MCF 10A (cell line): ENCODE measurements at regions not wholly inside any gene's neighbourhood (a gene's known extent, or its start where the extent isn't known, plus 50 kb on each side); places are given as distances from the start of the nearest gene placed in this dataset.

ENCODE experiments used
- BruUV-seq: library from RNA; stranded (reverse); fragments of 400-500 nt; replicated peaks from 2 replicates; lab custom pipeline; 2021; lab: Mats Ljungman, UMichigan
- CTCF ChIA-PET: fragments of 300-600 bp; sonication (Branson Sonifier 250); formaldehyde crosslinking; extraction: SDS; loops from one replicate; lab custom pipeline; 2021; ENCODE audit warnings: antibody characterized with exemption, inconsistent platforms; lab: Yijun Ruan, JAX
- POLR2A ChIA-PET: fragments of 300-600, 350-650 bp; sonication (Branson Sonifier 250); formaldehyde crosslinking; extraction: SDS; loops from one replicate; lab custom pipeline; 2020; ENCODE audit warnings: antibody characterized with exemption, inconsistent platforms; lab: Yijun Ruan, JAX
- DNase-seq: peaks from one replicate; pipeline ENCODE4 v3.0.0-alpha.2; 2018; ENCODE audit not compliant: unreplicated experiment
- H3K27ac Mint-ChIP-seq: one replicate; pipeline ENCODE4 v1.8.0; 2022; ENCODE audit warnings: mild to moderate bottlenecking, low read depth, mixed read lengths; ENCODE audit not compliant: unreplicated experiment
- H3K27me3 Mint-ChIP-seq: one replicate; pipeline ENCODE4 v1.8.0; 2022; ENCODE audit warnings: mixed read lengths; ENCODE audit not compliant: insufficient read depth, unreplicated experiment
- H3K36me3 Mint-ChIP-seq: one replicate; pipeline ENCODE4 v1.8.0; 2022; ENCODE audit warnings: mild to moderate bottlenecking, moderate library complexity, mixed read lengths; ENCODE audit not compliant: insufficient read depth, unreplicated experiment
- H3K4me1 Mint-ChIP-seq: one replicate; pipeline ENCODE4 v1.8.0; 2022; ENCODE audit warnings: mixed read lengths; ENCODE audit not compliant: insufficient read depth, unreplicated experiment
- H3K4me3 Mint-ChIP-seq: one replicate; pipeline ENCODE4 v1.8.0; 2022; ENCODE audit warnings: mild to moderate bottlenecking, moderate library complexity, mixed read lengths; ENCODE audit not compliant: unreplicated experiment
- H3K9me3 Mint-ChIP-seq: one replicate; pipeline ENCODE4 v1.8.0; 2022; ENCODE audit warnings: mixed read lengths; ENCODE audit not compliant: unreplicated experiment
- CTCF ChIP-seq: fragments of 200-600 bp; IDR thresholded peaks from one replicate; pipeline ENCODE4 v1.8.0; 2022; ENCODE audit warnings: antibody characterized with exemption, mild to moderate bottlenecking; ENCODE audit not compliant: unreplicated experiment
- intact Hi-C: fragments of 100-400 bp; cut with micrococcal nuclease; formaldehyde crosslinking; loops from 2 replicates; pipeline ENCODE4 v1.14.1; 2022

DNA sequence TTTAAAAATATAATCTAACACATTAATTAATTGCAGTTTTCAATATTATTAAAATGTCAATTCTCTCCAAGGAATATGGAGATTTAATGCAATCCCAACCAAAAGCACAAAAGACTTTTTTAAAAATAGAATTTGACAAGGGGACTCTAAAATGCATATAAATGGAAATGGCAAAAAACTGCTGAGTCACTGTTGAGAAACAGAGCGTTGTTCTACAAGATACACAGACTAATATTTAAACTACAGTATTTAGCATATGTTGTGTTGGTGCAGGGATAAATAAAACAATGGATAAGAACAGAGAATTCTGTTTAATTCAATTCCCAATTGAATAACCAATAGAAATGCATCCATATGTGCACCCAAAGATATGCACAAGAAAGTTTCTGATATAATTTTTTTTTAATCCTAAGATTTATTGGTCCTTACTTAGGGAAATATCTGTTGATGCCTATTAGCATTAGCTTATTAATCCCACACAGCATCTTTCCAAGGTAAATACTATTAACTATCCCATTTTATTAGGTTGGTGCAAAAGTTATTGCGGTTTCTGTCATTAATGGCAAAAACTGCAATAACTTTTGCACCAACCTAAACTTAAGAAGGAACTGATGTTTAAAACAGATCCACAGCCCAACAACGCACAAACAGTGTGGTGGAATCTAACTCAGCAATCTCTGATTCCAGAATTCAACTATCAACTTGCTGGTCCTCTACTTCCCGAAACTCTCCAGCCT is 86.8 kb upstream of the VEGFC start:
- peaks cover 6% of the 10 kb centered on the region for H3K36me3 Mint-ChIP-seq
- no peaks in the 10 kb centered on the region for H3K27me3 Mint-ChIP-seq
- DNase-seq = peak; percentile 23
- peaks cover 13% of the 10 kb centered on the region for H3K9me3 Mint-ChIP-seq
- ChIA-PET POLR2A (no interaction called here), CTCF (interaction anchor here (1.1 kb wide), 1 partner anchor 167 kb away, joined by 4 read pairs; no protein-coding TSS in a partner anchor)
- H3K4me1 Mint-ChIP-seq = peaks cover 9% of the 10 kb centered on the region
- no peak overlapping the region for H3K27ac Mint-ChIP-seq
- no TSS peak for BruUV-seq
- no peak overlapping the region for H3K4me3 Mint-ChIP-seq
- TF ChIP-seq CTCF = no peak
- intact Hi-C loops = no loop called here

DNA sequence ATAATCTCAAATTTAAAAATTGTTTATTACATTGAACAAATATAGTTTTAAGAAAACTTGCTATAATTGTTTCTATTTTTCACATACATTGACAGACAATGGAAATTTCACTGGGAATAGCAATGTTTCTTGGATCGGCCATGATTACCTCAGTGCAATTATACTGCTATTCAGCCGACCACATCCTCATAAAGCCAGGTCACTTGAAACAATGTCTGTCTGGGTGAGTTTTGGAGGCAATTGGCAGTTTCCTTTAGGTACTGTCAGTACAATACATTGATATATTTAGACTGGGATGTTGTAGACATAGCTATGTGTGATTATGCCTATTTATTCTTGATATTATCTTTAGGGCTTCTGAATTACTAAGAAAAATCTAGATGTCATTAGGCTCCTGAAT is 89.5 kb upstream of the VEGFC start:
- H3K27ac Mint-ChIP-seq = no peak overlapping the region
- H3K4me1 Mint-ChIP-seq = peaks cover 9% of the 10 kb centered on the region
- H3K9me3 Mint-ChIP-seq = peaks cover 6% of the 10 kb centered on the region
- no peak for DNase-seq
- ChIA-PET CTCF (no interaction called here), POLR2A (interaction anchor here (0.6 kb wide), 2 partner anchors 105 to 562 kb away, joined by 3 to 6 read pairs; no protein-coding TSS in a partner anchor)
- BruUV-seq = no TSS peak
- no peaks in the 10 kb centered on the region for H3K27me3 Mint-ChIP-seq
- no peak overlapping the region for H3K4me3 Mint-ChIP-seq
- no peak for TF ChIP-seq CTCF
- intact Hi-C loops = no loop called here
- H3K36me3 Mint-ChIP-seq = no peaks in the 10 kb centered on the region

- Mint-ChIP-seq H3K4me3 (no peak overlapping the region), H3K27ac (peak overlapping the region; percentile 59), H3K9me3 (no peaks in the 10 kb centered on the region), H3K4me1 (peaks cover 9% of the 10 kb centered on the region), H3K36me3 (no peaks in the 10 kb centered on the region), H3K27me3 (no peaks in the 10 kb centered on the region)
- CTCF ChIA-PET = interaction anchor here (0.6 kb wide), 1 partner anchor 101 kb away, joined by 3 read pairs; no protein-coding TSS in a partner anchor
- TF ChIP-seq CTCF = no peak
- intact Hi-C loops = no loop called here
- peak; percentile 14 for DNase-seq
- POLR2A ChIA-PET = interaction anchor here (0.8 kb wide), 1 partner anchor 127 kb away, joined by 3 read pairs; no protein-coding TSS in a partner anchor
- no TSS peak for BruUV-seq
Measured at GRCh38 chr4:176883108-176883550, 90.4 kb upstream of the VEGFC start.

- H3K36me3 Mint-ChIP-seq = no peaks in the 10 kb centered on the region
- no peaks in the 10 kb centered on the region for H3K27me3 Mint-ChIP-seq
- peak overlapping the region; percentile 59 for H3K27ac Mint-ChIP-seq
- H3K4me1 Mint-ChIP-seq = peaks cover 9% of the 10 kb centered on the region
- BruUV-seq = no TSS peak
- TF ChIP-seq CTCF = no peak
- POLR2A ChIA-PET = no interaction called here
- H3K4me3 Mint-ChIP-seq = no peak overlapping the region
- intact Hi-C loops = no loop called here
- no peaks in the 10 kb centered on the region for H3K9me3 Mint-ChIP-seq
- DNase-seq = peak; percentile 22
- CTCF ChIA-PET = interaction anchor here (0.6 kb wide), 1 partner anchor 102 kb away, joined by 3 read pairs; no protein-coding TSS in a partner anchor
Measured at GRCh38 chr4:176883681-176884418, 91.1 kb upstream of the VEGFC start.
